Hepatocyte (in vitro differentiated cells): ENCODE measurements at regions not wholly inside any gene's neighbourhood (a gene's known extent, or its start where the extent isn't known, plus 50 kb on each side); places are given as distances from the start of the nearest gene placed in this dataset.

Experiments
- DNase-seq: peaks from one replicate; pipeline ENCODE4 v3.0.0-alpha.2; 2016; ENCODE audit warnings: low spot score
- H2AFZ ChIP-seq: fragments of 200-600 bp; sonication (generic); 2 replicates; pipeline ENCODE4 v1.6.0; 2016; ENCODE audit warnings: antibody characterized with exemption, mild to moderate bottlenecking
- H3K27ac ChIP-seq: fragments of 200-600 bp; sonication (generic); 2 replicates; pipeline ENCODE4 v1.5.1; 2016; ENCODE audit warnings: mild to moderate bottlenecking
- H3K27me3 ChIP-seq: fragments of 200-600 bp; sonication (generic); 2 replicates; pipeline ENCODE4 v1.6.1; 2016
- H3K36me3 ChIP-seq: fragments of 200-600 bp; sonication (generic); replicated peaks from 2 replicates; pipeline ENCODE4 v1.5.1; 2016; ENCODE audit warnings: low read depth; ENCODE audit not compliant: insufficient read depth
- H3K4me1 ChIP-seq: fragments of 200-600 bp; sonication (generic); 2 replicates; pipeline ENCODE4 v1.5.1; 2016; ENCODE audit warnings: mild to moderate bottlenecking, moderate library complexity; ENCODE audit not compliant: insufficient read depth
- H3K4me2 ChIP-seq: fragments of 200-600 bp; sonication (generic); 2 replicates; pipeline ENCODE4 v1.6.0; 2016
- H3K4me3 ChIP-seq: fragments of 200-600 bp; sonication (generic); 2 replicates; pipeline ENCODE4 v1.5.1; 2016; ENCODE audit warnings: mild to moderate bottlenecking
- H3K79me2 ChIP-seq: fragments of 200-600 bp; sonication (generic); 2 replicates; pipeline ENCODE4 v1.6.0; 2017; ENCODE audit warnings: mild to moderate bottlenecking
- H3K9me2 ChIP-seq: fragments of 200-600 bp; sonication (generic); replicated peaks from 2 replicates; pipeline ENCODE4 v1.6.0; 2017; ENCODE audit warnings: mild to moderate bottlenecking; ENCODE audit not compliant: insufficient read depth
- H3K9me3 ChIP-seq: fragments of 200-600 bp; sonication (generic); 2 replicates; pipeline ENCODE4 v1.5.1; 2016; ENCODE audit warnings: low read depth, mild to moderate bottlenecking
- H4K20me1 ChIP-seq: fragments of 200-600 bp; sonication (generic); 2 replicates; pipeline ENCODE4 v1.6.0; 2016; ENCODE audit warnings: mild to moderate bottlenecking; ENCODE audit not compliant: insufficient read depth, poor library complexity, severe bottlenecking
- CTCF ChIP-seq: fragments of 200-600 bp; sonication (generic); IDR thresholded peaks from 2 replicates; pipeline ENCODE4 v1.5.1; 2016; ENCODE audit warnings: antibody characterized with exemption, mild to moderate bottlenecking; ENCODE audit not compliant: poor library complexity
- EZH2 ChIP-seq: fragments of 200-600 bp; sonication (generic); IDR thresholded peaks from 2 replicates; pipeline ENCODE4 v1.6.1; 2016; ENCODE audit warnings: antibody characterized with exemption, mild to moderate bottlenecking, borderline replicate concordance
- EZH2phosphoT487 ChIP-seq: fragments of 200-600 bp; sonication (generic); IDR thresholded peaks from one replicate; pipeline ENCODE4 v1.6.1; 2018; ENCODE audit warnings: antibody characterized with exemption, mild to moderate bottlenecking, low read depth, moderate library complexity; ENCODE audit not compliant: unreplicated experiment, severe bottlenecking
- WGBS: methylation state at CpG from one replicate; pipeline ENCODE4 v1.1.6; 2016; ENCODE audit warnings: low lambda C conversion rate; ENCODE audit errors: missing lambda C conversion rate; 5-methylcytosine and 5-hydroxymethylcytosine counted together

- Histone ChIP-seq H3K4me2 (no peak overlapping the region), H3K27ac (no peak overlapping the region), H4K20me1 (no peaks in the 10 kb centered on the region), H3K9me3 (no peaks in the 10 kb centered on the region), H3K79me2 (no peaks in the 10 kb centered on the region), H3K4me1 (no peaks in the 10 kb centered on the region), H3K9me2 (no peaks in the 10 kb centered on the region), H2AFZ (no peak overlapping the region), H3K36me3 (no peaks in the 10 kb centered on the region), H3K4me3 (no peak overlapping the region), H3K27me3 (no peaks in the 10 kb centered on the region)
- no peak for TF ChIP-seq CTCF
- TF ChIP-seq EZH2phosphoT487: no peak
- no peak for TF ChIP-seq EZH2
- WGBS: 62% methylated on average over 1 of the region's 1 CpG
- DNase-seq: no peak
Measured at GRCh38 chrX:45860450-45860849, 659.8 kb upstream of the DIPK2B start.

- Histone ChIP-seq H3K27ac (no peak overlapping the region), H3K4me1 (no peaks in the 10 kb centered on the region), H3K4me3 (no peak overlapping the region), H3K27me3 (no peaks in the 10 kb centered on the region), H3K79me2 (no peaks in the 10 kb centered on the region), H4K20me1 (no peaks in the 10 kb centered on the region), H3K36me3 (no peaks in the 10 kb centered on the region), H3K9me3 (no peaks in the 10 kb centered on the region), H2AFZ (no peak overlapping the region), H3K4me2 (no peak overlapping the region), H3K9me2 (no peaks in the 10 kb centered on the region)
- TF ChIP-seq EZH2 (no peak), CTCF (no peak), EZH2phosphoT487 (no peak)
- no peak for DNase-seq
- 68% methylated on average over 4 of the region's 4 CpGs for WGBS
Measured at GRCh38 chrX:45859407-45859806, 658.7 kb upstream of the DIPK2B start.

- Histone ChIP-seq H3K9me2 (no peaks in the 10 kb centered on the region), H3K4me3 (peak overlapping the region; percentile 72), H4K20me1 (no peaks in the 10 kb centered on the region), H3K27me3 (no peaks in the 10 kb centered on the region), H3K4me1 (no peaks in the 10 kb centered on the region), H3K36me3 (no peaks in the 10 kb centered on the region), H3K9me3 (no peaks in the 10 kb centered on the region), H2AFZ (no peak overlapping the region), H3K4me2 (no peak overlapping the region), H3K79me2 (peaks cover 15% of the 10 kb centered on the region), H3K27ac (no peak overlapping the region)
- TF ChIP-seq CTCF (no peak), EZH2 (no peak), EZH2phosphoT487 (no peak)
- 56% methylated on average over 3 of the region's 3 CpGs for WGBS
- DNase-seq: no peak
Measured at GRCh38 chrX:45852884-45853283, 652.2 kb upstream of the DIPK2B start.

- H2AFZ ChIP-seq: peak overlapping the region; percentile 66
- H3K4me3 ChIP-seq: peak overlapping the region; percentile 72
- TF ChIP-seq CTCF (no peak), EZH2 (no peak), EZH2phosphoT487 (no peak)
- H3K36me3 ChIP-seq: no peaks in the 10 kb centered on the region
- H3K79me2 ChIP-seq: peaks cover 21% of the 10 kb centered on the region
- H3K4me2 ChIP-seq: peak overlapping the region; percentile 71
- H3K27ac ChIP-seq: peak overlapping the region; percentile 76
- no peaks in the 10 kb centered on the region for H3K9me2 ChIP-seq
- H3K27me3 ChIP-seq: no peaks in the 10 kb centered on the region
- H3K4me1 ChIP-seq: no peaks in the 10 kb centered on the region
- H4K20me1 ChIP-seq: no peaks in the 10 kb centered on the region
- no peaks in the 10 kb centered on the region for H3K9me3 ChIP-seq
- DNase-seq: peak; percentile 61
- 25% methylated on average over 18 of the region's 53 CpGs for WGBS
Measured at GRCh38 chrX:45851434-45851991, 650.8 kb upstream of the DIPK2B start.
